ENCODE measurements at regions not wholly inside any gene's neighbourhood (a gene's known extent, or its start where the extent isn't known, plus 50 kb on each side); places are given as distances from the start of the nearest gene placed in this dataset.
"Not testable (repeated sequence)": the region's sequence is repeated elsewhere in the genome, so short reads cannot be mapped to it uniquely, and the experiment has no call there.

DNA sequence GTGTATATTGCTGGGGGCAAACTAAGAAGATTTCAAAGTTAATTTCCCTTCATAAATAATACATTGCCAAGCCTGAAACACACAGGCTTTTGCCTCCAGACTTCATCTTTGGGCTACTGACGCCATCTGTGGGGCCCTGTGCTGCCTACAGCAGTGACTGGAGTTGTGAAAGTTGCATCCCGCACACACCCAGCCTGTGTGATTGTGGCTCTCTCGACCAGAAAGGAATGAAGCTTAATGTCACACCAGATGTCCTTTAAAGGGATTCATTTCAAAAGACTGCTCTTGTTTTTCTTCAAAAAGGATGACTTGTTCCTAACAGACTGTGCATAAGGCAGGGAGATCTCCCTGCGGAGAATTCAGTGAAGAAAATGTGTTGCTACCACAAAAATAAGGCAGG is 210.5 kb downstream of the FAM181B start:
- DNase-seq (ENCODE audit: low read depth), result no peak
- TF ChIP-seq, protein P1, sequence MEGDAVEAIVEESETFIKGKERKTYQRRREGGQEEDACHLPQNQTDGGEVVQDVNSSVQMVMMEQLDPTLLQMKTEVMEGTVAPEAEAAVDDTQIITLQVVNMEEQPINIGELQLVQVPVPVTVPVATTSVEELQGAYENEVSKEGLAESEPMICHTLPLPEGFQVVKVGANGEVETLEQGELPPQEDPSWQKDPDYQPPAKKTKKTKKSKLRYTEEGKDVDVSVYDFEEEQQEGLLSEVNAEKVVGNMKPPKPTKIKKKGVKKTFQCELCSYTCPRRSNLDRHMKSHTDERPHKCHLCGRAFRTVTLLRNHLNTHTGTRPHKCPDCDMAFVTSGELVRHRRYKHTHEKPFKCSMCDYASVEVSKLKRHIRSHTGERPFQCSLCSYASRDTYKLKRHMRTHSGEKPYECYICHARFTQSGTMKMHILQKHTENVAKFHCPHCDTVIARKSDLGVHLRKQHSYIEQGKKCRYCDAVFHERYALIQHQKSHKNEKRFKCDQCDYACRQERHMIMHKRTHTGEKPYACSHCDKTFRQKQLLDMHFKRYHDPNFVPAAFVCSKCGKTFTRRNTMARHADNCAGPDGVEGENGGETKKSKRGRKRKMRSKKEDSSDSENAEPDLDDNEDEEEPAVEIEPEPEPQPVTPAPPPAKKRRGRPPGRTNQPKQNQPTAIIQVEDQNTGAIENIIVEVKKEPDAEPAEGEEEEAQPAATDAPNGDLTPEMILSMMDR (IDR thresholded peaks at IDR 0.05; ENCODE audit: low read length, missing control alignments), result no peak
- H3K4me3 ChIP-seq (replicated peaks; ENCODE audit: low read depth, low read length), result no peak overlapping the region

DNA sequence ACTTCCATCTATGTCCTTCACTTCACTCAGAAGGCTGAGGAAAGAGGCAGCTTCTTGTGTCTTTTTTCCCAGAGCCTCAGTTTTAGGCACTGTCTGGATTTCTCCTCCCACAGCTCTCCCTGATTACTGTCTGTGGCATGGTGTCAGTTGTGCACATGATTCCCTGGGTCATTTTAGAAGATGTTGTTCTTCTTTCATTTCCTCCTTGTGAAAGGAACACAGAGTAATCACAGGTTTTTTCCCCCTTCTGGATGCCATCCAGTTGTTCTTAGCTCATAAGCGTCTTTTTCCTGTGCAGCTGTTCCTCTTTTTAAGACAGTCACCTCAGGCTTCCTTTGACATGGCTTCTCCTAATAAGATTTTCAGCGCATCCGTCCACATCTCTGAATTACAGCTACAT is 212.2 kb downstream of the FAM181B start:
- no peak for DNase-seq (ENCODE audit: low read depth)

DNA sequence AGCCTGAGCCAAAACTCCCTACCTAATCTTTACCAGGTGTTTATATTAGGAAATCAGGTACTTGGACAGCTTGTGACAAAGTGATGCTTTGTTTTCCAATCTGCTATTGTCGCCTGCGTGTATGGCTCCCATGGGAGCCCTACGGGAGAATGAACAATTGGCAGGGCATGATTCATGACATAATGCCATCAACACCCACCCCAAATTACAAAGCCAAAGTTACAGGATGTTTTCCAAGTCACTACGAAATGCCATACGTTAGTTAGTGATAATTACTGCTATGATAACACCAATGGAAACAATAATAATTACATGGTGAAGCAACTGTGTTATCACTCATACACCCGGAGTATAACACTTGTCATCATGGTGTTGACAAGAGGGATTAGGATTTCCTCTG is 226.4 kb downstream of the FAM181B start:
- TF ChIP-seq, protein P1 (IDR thresholded peaks at IDR 0.05; ENCODE audit: low read length, missing control alignments), result no peak
- H3K4me3 ChIP-seq (replicated peaks; ENCODE audit: low read depth, low read length), result no peak overlapping the region
- no peak for DNase-seq (ENCODE audit: low read depth)

More for the DNA sequence above, 212.2 kb downstream of the FAM181B start:
- H3K4me3 ChIP-seq (replicated peaks; ENCODE audit: low read depth, low read length), result no peak overlapping the region
- TF ChIP-seq, protein P1 (IDR thresholded peaks at IDR 0.05; ENCODE audit: low read length, missing control alignments), result no peak

DNA sequence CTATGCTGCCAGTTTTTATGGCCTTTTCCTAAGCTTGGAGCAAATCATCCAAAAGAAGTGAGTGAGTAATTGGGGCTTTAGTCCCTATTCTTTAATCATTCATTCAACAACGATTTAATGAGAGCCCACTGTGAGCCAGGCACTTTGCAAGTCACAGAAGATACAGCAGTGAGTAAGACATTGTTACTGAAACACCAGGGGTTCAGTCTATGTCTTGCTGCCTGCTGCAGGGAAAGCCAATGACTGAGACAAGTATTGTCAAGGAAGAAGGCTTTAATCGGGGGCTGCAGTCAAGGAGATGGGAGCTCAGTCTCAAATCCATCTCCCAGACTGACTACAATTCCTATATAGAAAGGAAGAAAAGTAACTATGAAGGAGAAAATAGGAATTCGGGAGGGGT is 228.3 kb downstream of the FAM181B start:
- TF ChIP-seq, protein P1 (IDR thresholded peaks at IDR 0.05; ENCODE audit: low read length, missing control alignments), result no peak
- DNase-seq (ENCODE audit: low read depth), result no peak
- no peak overlapping the region for H3K4me3 ChIP-seq (replicated peaks; ENCODE audit: low read depth, low read length)

DNA sequence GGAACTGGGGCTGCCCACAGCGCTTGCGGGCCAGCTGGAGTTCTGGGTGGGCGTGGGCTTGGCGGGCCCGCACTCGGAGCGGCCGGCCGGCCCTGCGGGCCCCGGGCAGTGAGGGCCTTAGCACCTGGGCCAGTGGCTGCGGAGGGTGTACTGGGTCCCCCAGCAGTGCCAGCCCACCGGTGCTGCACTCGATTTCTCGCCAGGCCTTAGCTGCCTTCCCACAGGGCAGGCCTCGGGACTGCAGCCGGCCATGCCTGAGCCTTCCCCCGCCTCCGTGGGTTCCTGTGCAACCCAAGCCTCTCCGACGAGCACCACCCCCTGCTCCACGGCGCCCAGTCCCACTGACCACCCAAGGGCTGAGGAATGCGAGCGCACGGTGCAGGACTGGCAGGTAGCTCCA is 232.5 kb downstream of the FAM181B start:
- not testable (repeated sequence) for H3K4me3 ChIP-seq (replicated peaks; ENCODE audit: low read depth, low read length); DNase-seq (ENCODE audit: low read depth)

DNA sequence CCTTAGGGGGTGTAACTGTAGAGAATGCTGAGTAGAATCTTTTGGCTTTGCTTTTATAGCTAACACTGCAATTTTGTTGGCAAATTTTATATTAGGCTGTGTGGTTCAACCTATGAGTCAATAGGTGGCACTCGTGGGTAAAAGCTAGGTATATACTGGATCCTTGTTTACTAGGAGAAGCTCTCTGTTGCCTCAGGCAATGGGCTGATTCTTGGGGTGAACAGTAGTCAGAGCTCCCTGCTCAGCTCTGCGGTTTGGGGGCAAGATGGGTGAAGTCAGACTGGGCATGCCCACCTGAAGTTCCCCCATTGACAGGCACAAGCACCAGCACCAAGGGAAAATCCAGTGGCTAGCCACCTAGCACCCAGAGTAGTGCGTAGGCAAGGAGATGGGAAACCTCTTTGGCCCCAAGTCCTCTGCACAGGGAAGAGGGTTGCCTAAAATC is 238.7 kb downstream of the FAM181B start:
- DNase-seq (ENCODE audit: low read depth), result no peak
- H3K4me3 ChIP-seq (replicated peaks; ENCODE audit: low read depth, low read length), result no peak overlapping the region
- TF ChIP-seq, protein P1 (IDR thresholded peaks at IDR 0.05; ENCODE audit: low read length, missing control alignments), result no peak

DNA sequence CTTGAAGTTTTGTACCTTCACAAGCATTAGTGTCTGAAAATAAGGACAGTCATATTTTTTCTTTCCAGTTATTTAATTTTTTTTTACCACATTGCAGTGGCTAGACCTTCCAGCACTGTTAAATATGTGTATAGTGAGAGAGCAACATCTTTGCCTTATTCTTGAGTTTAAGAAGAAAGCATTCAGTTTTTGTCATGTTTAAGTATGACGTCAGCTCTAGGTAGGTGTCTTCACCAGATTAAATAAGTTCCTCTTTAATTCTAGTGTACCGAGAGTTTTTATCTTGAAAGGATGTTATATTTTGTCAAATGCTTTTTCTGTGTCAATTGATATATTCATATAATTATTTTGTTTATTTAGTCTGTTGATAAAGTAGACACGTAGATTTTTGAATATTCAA is 258.8 kb downstream of the FAM181B start:
- H3K4me3 ChIP-seq (replicated peaks; ENCODE audit: low read depth, low read length), result no peak overlapping the region
- DNase-seq (ENCODE audit: low read depth), result no peak
- TF ChIP-seq, protein P1 (IDR thresholded peaks at IDR 0.05; ENCODE audit: low read length, missing control alignments), result no peak
